DOHH2 (cell line): ENCODE measurements at regions not wholly inside any gene's neighbourhood (a gene's known extent, or its start where the extent isn't known, plus 50 kb on each side); places are given as distances from the start of the nearest gene placed in this dataset.

ENCODE experiments used
- H3F3A ChIP-seq: fragments of 200-600 bp; sonication (generic), shearing (Covaris generic); 2 replicates; pipeline ENCODE4 v1.6.0; 2016; ENCODE audit warnings: antibody characterized with exemption, mild to moderate bottlenecking; ENCODE audit not compliant: control insufficient read depth, insufficient read depth
- H3K27ac ChIP-seq: fragments of 200-600 bp; sonication (generic); 2 replicates; pipeline ENCODE4 v1.5.1; 2014; ENCODE audit warnings: low read depth, mild to moderate bottlenecking, low read length, moderate library complexity
- H3K27me3 ChIP-seq: fragments of 200-600 bp; sonication (generic); 2 replicates; pipeline ENCODE4 v1.6.1; 2014; ENCODE audit warnings: mild to moderate bottlenecking, low read length, mixed read lengths; ENCODE audit not compliant: control insufficient read depth
- H3K36me3 ChIP-seq: fragments of 200-600 bp; sonication (generic); 2 replicates; pipeline ENCODE4 v1.6.1; 2014; ENCODE audit warnings: mild to moderate bottlenecking, low read length, moderate library complexity, mixed read lengths; ENCODE audit not compliant: control insufficient read depth
- H3K4me1 ChIP-seq: fragments of 200-600 bp; sonication (generic); 2 replicates; pipeline ENCODE4 v1.6.1; 2014; ENCODE audit warnings: mild to moderate bottlenecking, low read length, mixed read lengths; ENCODE audit not compliant: control insufficient read depth
- H3K4me2 ChIP-seq: fragments of 200-600 bp; sonication (generic); 2 replicates; pipeline ENCODE4 v1.6.0; 2014; ENCODE audit warnings: mild to moderate bottlenecking, low read length, moderate library complexity
- H3K4me3 ChIP-seq: fragments of 200-600 bp; sonication (generic); 2 replicates; pipeline ENCODE4 v1.5.1; 2014; ENCODE audit warnings: mild to moderate bottlenecking, low read length, mixed read lengths
- H3K79me2 ChIP-seq: fragments of 200-600 bp; sonication (generic); 2 replicates; pipeline ENCODE4 v1.6.1; 2014; ENCODE audit warnings: mild to moderate bottlenecking, low read length, mixed read lengths; ENCODE audit not compliant: control insufficient read depth
- H3K9me2 ChIP-seq: fragments of 200-600 bp; sonication (generic); replicated peaks from 2 replicates; pipeline ENCODE4 v1.6.1; 2014; ENCODE audit warnings: mild to moderate bottlenecking, low read length, mixed read lengths; ENCODE audit not compliant: control insufficient read depth
- H3K9me3 ChIP-seq: fragments of 200-600 bp; sonication (generic); 2 replicates; pipeline ENCODE4 v1.6.1; 2014; ENCODE audit warnings: antibody characterized with exemption, low read length, mixed read lengths; ENCODE audit not compliant: control insufficient read depth, insufficient read depth
- H4K20me1 ChIP-seq: fragments of 200-600 bp; sonication (generic); 2 replicates; pipeline ENCODE4 v1.6.0; 2014; ENCODE audit warnings: low read depth, mild to moderate bottlenecking, antibody characterized with exemption, low read length, moderate library complexity; ENCODE audit not compliant: control insufficient read depth, insufficient read depth
- EZH2phosphoT487 ChIP-seq: fragments of 200-600 bp; sonication (generic); IDR thresholded peaks from 2 replicates; pipeline ENCODE4 v1.6.1; 2017; ENCODE audit warnings: borderline replicate concordance, mild to moderate bottlenecking, antibody characterized with exemption, low read length, moderate library complexity, mixed read lengths
- TF ChIP-seq, protein P1 (sequence below): fragments of 200-600 bp; sonication (generic); IDR thresholded peaks from one replicate; pipeline ENCODE4 v1.5.1; 2014; ENCODE audit warnings: antibody characterized with exemption, mild to moderate bottlenecking, low read depth, low read length; ENCODE audit not compliant: poor library complexity, severe bottlenecking

- no peak overlapping the region for H3K4me2 ChIP-seq
- H3K36me3 ChIP-seq, result no peaks in the 10 kb centered on the region
- H3K4me1 ChIP-seq, result no peaks in the 10 kb centered on the region
- H4K20me1 ChIP-seq, result no peaks in the 10 kb centered on the region
- H3K9me3 ChIP-seq, result peaks cover 6% of the 10 kb centered on the region; the same call in 1 of the 2 replicates
- H3F3A ChIP-seq, result no peaks in the 10 kb centered on the region
- H3K79me2 ChIP-seq, result no peaks in the 10 kb centered on the region
- no peaks in the 10 kb centered on the region for H3K9me2 ChIP-seq
- TF ChIP-seq EZH2phosphoT487, result no peak
- TF ChIP-seq, protein P1, sequence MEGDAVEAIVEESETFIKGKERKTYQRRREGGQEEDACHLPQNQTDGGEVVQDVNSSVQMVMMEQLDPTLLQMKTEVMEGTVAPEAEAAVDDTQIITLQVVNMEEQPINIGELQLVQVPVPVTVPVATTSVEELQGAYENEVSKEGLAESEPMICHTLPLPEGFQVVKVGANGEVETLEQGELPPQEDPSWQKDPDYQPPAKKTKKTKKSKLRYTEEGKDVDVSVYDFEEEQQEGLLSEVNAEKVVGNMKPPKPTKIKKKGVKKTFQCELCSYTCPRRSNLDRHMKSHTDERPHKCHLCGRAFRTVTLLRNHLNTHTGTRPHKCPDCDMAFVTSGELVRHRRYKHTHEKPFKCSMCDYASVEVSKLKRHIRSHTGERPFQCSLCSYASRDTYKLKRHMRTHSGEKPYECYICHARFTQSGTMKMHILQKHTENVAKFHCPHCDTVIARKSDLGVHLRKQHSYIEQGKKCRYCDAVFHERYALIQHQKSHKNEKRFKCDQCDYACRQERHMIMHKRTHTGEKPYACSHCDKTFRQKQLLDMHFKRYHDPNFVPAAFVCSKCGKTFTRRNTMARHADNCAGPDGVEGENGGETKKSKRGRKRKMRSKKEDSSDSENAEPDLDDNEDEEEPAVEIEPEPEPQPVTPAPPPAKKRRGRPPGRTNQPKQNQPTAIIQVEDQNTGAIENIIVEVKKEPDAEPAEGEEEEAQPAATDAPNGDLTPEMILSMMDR, result no peak
- no peak overlapping the region for H3K4me3 ChIP-seq
- no peak overlapping the region for H3K27ac ChIP-seq
- peaks cover 17% of the 10 kb centered on the region for H3K27me3 ChIP-seq
Measured at GRCh38 chr14:101695659-101696058, 65.8 kb upstream of the PPP2R5C start.

GRCh38 chr14:101704140-101704539, 57.4 kb upstream of the PPP2R5C start:
- Histone ChIP-seq H3F3A (no peaks in the 10 kb centered on the region), H3K4me1 (peaks cover 12% of the 10 kb centered on the region), H3K79me2 (no peaks in the 10 kb centered on the region), H3K9me3 (no peaks in the 10 kb centered on the region), H3K4me3 (no peak overlapping the region), H3K27me3 (peaks cover 42% of the 10 kb centered on the region), H3K27ac (no peak overlapping the region), H4K20me1 (no peaks in the 10 kb centered on the region), H3K9me2 (no peaks in the 10 kb centered on the region), H3K36me3 (no peaks in the 10 kb centered on the region), H3K4me2 (no peak overlapping the region)
- no peak for TF ChIP-seq EZH2phosphoT487
- TF ChIP-seq, protein P1, result no peak

DNA sequence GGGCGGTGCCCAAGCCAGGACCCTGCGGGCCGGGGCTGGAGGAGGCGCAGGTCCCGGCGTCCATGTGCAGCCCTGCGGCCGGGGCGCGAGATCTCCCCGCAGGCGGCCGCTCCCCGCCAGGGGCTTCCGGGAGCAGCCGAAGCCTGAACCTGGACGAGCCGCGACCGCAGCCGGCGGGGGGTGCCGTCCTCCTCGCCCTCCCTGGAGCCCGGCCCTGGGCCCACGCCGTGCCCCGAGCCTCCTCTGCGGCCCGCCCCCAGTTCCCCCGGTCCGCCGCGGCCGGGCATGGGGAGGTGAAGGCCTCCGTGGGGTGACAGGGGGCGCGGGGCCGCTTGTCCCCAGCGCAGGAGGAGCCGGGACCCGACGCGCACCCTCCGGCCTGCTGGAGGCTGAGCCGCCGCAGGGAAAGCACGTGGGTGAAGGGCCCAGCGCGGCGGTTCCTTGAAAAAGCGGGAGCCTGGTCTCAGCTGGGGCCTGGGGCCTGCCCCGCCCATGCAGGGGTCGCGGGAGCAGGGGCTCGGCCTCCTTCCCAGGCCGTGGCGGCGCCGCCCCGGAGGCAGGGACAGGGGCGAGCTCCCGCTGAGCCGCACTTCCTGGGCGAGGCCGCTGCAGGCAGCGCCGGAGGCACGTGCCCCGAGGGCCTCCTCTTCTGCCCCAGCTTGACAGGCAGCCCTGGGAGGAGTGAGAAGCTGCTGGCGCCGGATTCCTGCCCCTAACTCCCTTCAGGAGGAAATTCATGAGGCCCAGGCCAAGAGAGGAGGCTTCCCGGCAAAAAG, 55.6 kb upstream of the PPP2R5C start:
- TF ChIP-seq, protein P1, result no peak
- TF ChIP-seq EZH2phosphoT487, result 0 out of 2 replicates have a peak, but pooled peaks have one; percentile 42

More for the DNA sequence above, 55.6 kb upstream of the PPP2R5C start:
- H3K9me3 ChIP-seq, result no peaks in the 10 kb centered on the region
- no peak overlapping the region for H3K4me3 ChIP-seq
- no peaks in the 10 kb centered on the region for H3K79me2 ChIP-seq
- H3K4me2 ChIP-seq, result no peak overlapping the region
- no peaks in the 10 kb centered on the region for H3K9me2 ChIP-seq
- no peaks in the 10 kb centered on the region for H3F3A ChIP-seq
- no peaks in the 10 kb centered on the region for H3K36me3 ChIP-seq
- no peak overlapping the region for H3K27ac ChIP-seq
- H4K20me1 ChIP-seq, result no peaks in the 10 kb centered on the region
- peaks cover 40% of the 10 kb centered on the region for H3K27me3 ChIP-seq
- H3K4me1 ChIP-seq, result peaks cover 12% of the 10 kb centered on the region
